ENCODE measurements at regions not wholly inside any gene's neighbourhood (a gene's known extent, or its start where the extent isn't known, plus 50 kb on each side); places are given as distances from the start of the nearest gene placed in this dataset.

- in situ Hi-C loops (cut with HindIII; ENCODE audit: low sequenced_read_pairs), result no loop called here
- DNase-seq (ENCODE audit: low spot score), result no peak
These were observed 178.7 kb upstream of the TSHZ2 start for GRCh38 chr20:52793339-52793963.

GRCh38 chr20:52791091-52791490 lies 181.1 kb upstream of the TSHZ2 start:
- in situ Hi-C loops (cut with HindIII; ENCODE audit: low sequenced_read_pairs), result no loop called here
- DNase-seq (ENCODE audit: low spot score), result no peak

GRCh38 chr20:52789716-52790115 lies 182.4 kb upstream of the TSHZ2 start:
- in situ Hi-C loops (cut with HindIII; ENCODE audit: low sequenced_read_pairs), result no loop called here

GRCh38 chr20:52787962-52788361 lies 184.2 kb upstream of the TSHZ2 start:
- DNase-seq (ENCODE audit: low spot score), result no peak
- in situ Hi-C loops (cut with HindIII; ENCODE audit: low sequenced_read_pairs), result no loop called here

More at GRCh38 chr20:52789716-52790115, 182.4 kb upstream of the TSHZ2 start:
- no peak for DNase-seq (ENCODE audit: low spot score)

GRCh38 chr20:52787216-52787615 lies 184.9 kb upstream of the TSHZ2 start:
- in situ Hi-C loops (cut with HindIII; ENCODE audit: low sequenced_read_pairs), result no loop called here
- DNase-seq (ENCODE audit: low spot score), result no peak

GRCh38 chr20:52785679-52786078 lies 186.5 kb upstream of the TSHZ2 start:
- DNase-seq (ENCODE audit: low spot score), result no peak
- in situ Hi-C loops (cut with HindIII; ENCODE audit: low sequenced_read_pairs), result no loop called here

- in situ Hi-C loops (cut with HindIII; ENCODE audit: low sequenced_read_pairs), result no loop called here
- no peak for DNase-seq (ENCODE audit: low spot score)
These were observed 188.4 kb upstream of the TSHZ2 start for GRCh38 chr20:52783769-52784168.

- DNase-seq (ENCODE audit: low spot score), result no peak
- in situ Hi-C loops (cut with HindIII; ENCODE audit: low sequenced_read_pairs), result no loop called here
These were observed 191.7 kb upstream of the TSHZ2 start for GRCh38 chr20:52780462-52780861.

- in situ Hi-C loops (cut with HindIII; ENCODE audit: low sequenced_read_pairs), result no loop called here
- no peak for DNase-seq (ENCODE audit: low spot score)
These were observed 193.0 kb upstream of the TSHZ2 start for GRCh38 chr20:52779125-52779524.

- in situ Hi-C loops (cut with HindIII; ENCODE audit: low sequenced_read_pairs), result no loop called here
- no peak for DNase-seq (ENCODE audit: low spot score)
These were observed 195.0 kb upstream of the TSHZ2 start for GRCh38 chr20:52777171-52777570.

GRCh38 chr20:52775786-52776185 lies 196.4 kb upstream of the TSHZ2 start:
- no peak for DNase-seq (ENCODE audit: low spot score)

GRCh38 chr20:52768694-52769093 lies 203.5 kb upstream of the TSHZ2 start:
- DNase-seq (ENCODE audit: low spot score), result no peak
- in situ Hi-C loops (cut with HindIII; ENCODE audit: low sequenced_read_pairs), result no loop called here

More at GRCh38 chr20:52775786-52776185, 196.4 kb upstream of the TSHZ2 start:
- in situ Hi-C loops (cut with HindIII; ENCODE audit: low sequenced_read_pairs), result no loop called here

- in situ Hi-C loops (cut with HindIII; ENCODE audit: low sequenced_read_pairs), result no loop called here
- peak; percentile 72 for DNase-seq (ENCODE audit: low spot score)
These were observed 205.3 kb upstream of the TSHZ2 start for GRCh38 chr20:52766645-52767435.

- no peak for DNase-seq (ENCODE audit: low spot score)
- in situ Hi-C loops (cut with HindIII; ENCODE audit: low sequenced_read_pairs), result no loop called here
These were observed 208.8 kb upstream of the TSHZ2 start for GRCh38 chr20:52763321-52763853.

GRCh38 chr20:52761867-52762266 lies 210.3 kb upstream of the TSHZ2 start:
- in situ Hi-C loops (cut with HindIII; ENCODE audit: low sequenced_read_pairs), result no loop called here
- no peak for DNase-seq (ENCODE audit: low spot score)

- no peak for DNase-seq (ENCODE audit: low spot score)
- in situ Hi-C loops (cut with HindIII; ENCODE audit: low sequenced_read_pairs), result no loop called here
These were observed 211.4 kb upstream of the TSHZ2 start for GRCh38 chr20:52760791-52761190.

- DNase-seq (ENCODE audit: low spot score), result no peak
- in situ Hi-C loops (cut with HindIII; ENCODE audit: low sequenced_read_pairs), result no loop called here
These were observed 214.7 kb upstream of the TSHZ2 start for GRCh38 chr20:52757411-52757810.

GRCh38 chr20:52755744-52756143 lies 216.4 kb upstream of the TSHZ2 start:
- in situ Hi-C loops (cut with HindIII; ENCODE audit: low sequenced_read_pairs), result no loop called here
- DNase-seq (ENCODE audit: low spot score), result no peak

GRCh38 chr20:52754366-52754765 lies 217.8 kb upstream of the TSHZ2 start:
- in situ Hi-C loops (cut with HindIII; ENCODE audit: low sequenced_read_pairs), result no loop called here
- DNase-seq (ENCODE audit: low spot score), result no peak

GRCh38 chr20:52752023-52752422 lies 220.1 kb upstream of the TSHZ2 start:
- no peak for DNase-seq (ENCODE audit: low spot score)
- in situ Hi-C loops (cut with HindIII; ENCODE audit: low sequenced_read_pairs), result no loop called here

- no peak for DNase-seq (ENCODE audit: low spot score)
- in situ Hi-C loops (cut with HindIII; ENCODE audit: low sequenced_read_pairs), result no loop called here
These were observed 220.6 kb upstream of the TSHZ2 start for GRCh38 chr20:52751571-52751970.

Data from G401 (cell line).